PC-3 (cell line): ENCODE measurements at regions not wholly inside any gene's neighbourhood (a gene's known extent, or its start where the extent isn't known, plus 50 kb on each side); places are given as distances from the start of the nearest gene placed in this dataset.

Source experiments
- EZH2 ChIP-seq: fragments of 300-600 bp; sonication (generic); IDR thresholded peaks from one replicate; pipeline ENCODE4 v1.6.1; 2017; ENCODE audit warnings: antibody characterized with exemption, mild to moderate bottlenecking, low read length; ENCODE audit not compliant: unreplicated experiment
- EZH2phosphoT487 ChIP-seq: fragments of 300-600 bp; sonication (generic); IDR thresholded peaks from 2 replicates; pipeline ENCODE4 v1.6.1; 2018; ENCODE audit warnings: mild to moderate bottlenecking, antibody characterized with exemption, low read length, borderline replicate concordance
- TF ChIP-seq, protein P1 (sequence below): fragments of 300-600 bp; sonication (generic); conservative IDR thresholded peaks from 2 replicates; pipeline ENCODE4 v1.5.1; 2017; ENCODE audit warnings: antibody characterized with exemption, low read depth, mild to moderate bottlenecking, low read length

DNA sequence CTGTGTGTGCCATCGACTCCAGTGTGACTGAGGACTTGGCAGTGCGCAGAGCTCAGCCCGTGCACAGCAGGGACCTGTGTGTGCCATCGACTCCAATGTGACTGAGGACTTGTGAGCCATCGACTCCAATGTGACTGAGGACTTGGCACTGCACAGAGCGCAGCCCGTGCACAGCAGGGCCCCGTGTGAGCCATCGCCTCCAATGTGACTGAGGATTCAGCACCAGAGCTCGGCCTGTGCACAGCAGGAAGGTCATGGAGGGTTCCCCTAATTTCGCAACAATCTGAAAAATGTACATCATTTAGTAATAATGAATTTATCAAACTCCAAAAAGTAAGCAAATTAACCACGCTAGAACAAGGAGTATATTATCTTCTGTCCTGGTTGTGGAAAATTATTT, 348.3 kb upstream of the B3GAT1 start:
- TF ChIP-seq, protein P1, sequence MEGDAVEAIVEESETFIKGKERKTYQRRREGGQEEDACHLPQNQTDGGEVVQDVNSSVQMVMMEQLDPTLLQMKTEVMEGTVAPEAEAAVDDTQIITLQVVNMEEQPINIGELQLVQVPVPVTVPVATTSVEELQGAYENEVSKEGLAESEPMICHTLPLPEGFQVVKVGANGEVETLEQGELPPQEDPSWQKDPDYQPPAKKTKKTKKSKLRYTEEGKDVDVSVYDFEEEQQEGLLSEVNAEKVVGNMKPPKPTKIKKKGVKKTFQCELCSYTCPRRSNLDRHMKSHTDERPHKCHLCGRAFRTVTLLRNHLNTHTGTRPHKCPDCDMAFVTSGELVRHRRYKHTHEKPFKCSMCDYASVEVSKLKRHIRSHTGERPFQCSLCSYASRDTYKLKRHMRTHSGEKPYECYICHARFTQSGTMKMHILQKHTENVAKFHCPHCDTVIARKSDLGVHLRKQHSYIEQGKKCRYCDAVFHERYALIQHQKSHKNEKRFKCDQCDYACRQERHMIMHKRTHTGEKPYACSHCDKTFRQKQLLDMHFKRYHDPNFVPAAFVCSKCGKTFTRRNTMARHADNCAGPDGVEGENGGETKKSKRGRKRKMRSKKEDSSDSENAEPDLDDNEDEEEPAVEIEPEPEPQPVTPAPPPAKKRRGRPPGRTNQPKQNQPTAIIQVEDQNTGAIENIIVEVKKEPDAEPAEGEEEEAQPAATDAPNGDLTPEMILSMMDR: no peak
- TF ChIP-seq EZH2phosphoT487: no peak
- no peak for TF ChIP-seq EZH2
